Posterior cingulate gyrus (tissue), 11 donors: ENCODE measurements at regions not wholly inside any gene's neighbourhood (a gene's known extent, or its start where the extent isn't known, plus 50 kb on each side); places are given as distances from the start of the nearest gene placed in this dataset.

Experiments
- DNase-seq, 10 donors: peaks; one replicate each; pipeline versions ENCODE4 v3.0.0 to v3.0.0-alpha.2; 2020 to 2021; ENCODE audit warnings: mixed read lengths in 3 of 10
- intact Hi-C: fragments of 100-400 bp; cut with DNase I; formaldehyde crosslinking; loops from one replicate; pipeline ENCODE4 v1.15.1; 2023

- DNase-seq = no peak
Measured at GRCh38 chr16:9536905-9537304, 445.5 kb downstream of the HAPSTR1 start.

GRCh38 chr16:9539346-9539745, 447.9 kb downstream of the HAPSTR1 start:
- intact Hi-C loops = no loop called here
- DNase-seq = no peak

More at GRCh38 chr16:9536905-9537304, 445.5 kb downstream of the HAPSTR1 start:
- intact Hi-C loops = no loop called here

GRCh38 chr16:9541723-9542122, 450.3 kb downstream of the HAPSTR1 start:
- intact Hi-C loops = no loop called here
- DNase-seq = no peak

- intact Hi-C loops = no loop called here
Measured at GRCh38 chr16:9542165-9542755, 450.8 kb downstream of the HAPSTR1 start.

GRCh38 chr16:9545522-9546437, 454.3 kb downstream of the HAPSTR1 start:
- intact Hi-C loops = no loop called here
- DNase-seq = no peak

More at GRCh38 chr16:9542165-9542755, 450.8 kb downstream of the HAPSTR1 start:
- DNase-seq = no peak

- DNase-seq = no peak
Measured at GRCh38 chr16:9546438-9546786, 455.0 kb downstream of the HAPSTR1 start.

GRCh38 chr16:9549487-9549886, 458.0 kb downstream of the HAPSTR1 start:
- DNase-seq = no peak
- intact Hi-C loops = no loop called here

More at GRCh38 chr16:9546438-9546786, 455.0 kb downstream of the HAPSTR1 start:
- intact Hi-C loops = no loop called here

GRCh38 chr16:9555051-9555450, 463.6 kb downstream of the HAPSTR1 start:
- intact Hi-C loops = no loop called here
- no peak for DNase-seq

GRCh38 chr16:9556949-9557665, 465.7 kb downstream of the HAPSTR1 start:
- intact Hi-C loops = no loop called here
- no peak for DNase-seq

GRCh38 chr16:9557713-9558112, 466.3 kb downstream of the HAPSTR1 start:
- DNase-seq = no peak

GRCh38 chr16:9566099-9566498, 474.7 kb downstream of the HAPSTR1 start:
- intact Hi-C loops = no loop called here
- DNase-seq = no peak

More at GRCh38 chr16:9557713-9558112, 466.3 kb downstream of the HAPSTR1 start:
- intact Hi-C loops = no loop called here

GRCh38 chr16:9567666-9568065, 476.2 kb downstream of the HAPSTR1 start:
- intact Hi-C loops = no loop called here
- DNase-seq = no peak

GRCh38 chr16:9568261-9568660, 476.8 kb downstream of the HAPSTR1 start:
- intact Hi-C loops = no loop called here
- DNase-seq = no peak

- intact Hi-C loops = no loop called here
- DNase-seq = no peak
Measured at GRCh38 chr16:9570521-9570920, 479.1 kb downstream of the HAPSTR1 start.

GRCh38 chr16:9578459-9578858, 487.0 kb downstream of the HAPSTR1 start:
- no peak for DNase-seq

GRCh38 chr16:9580025-9580424, 488.6 kb downstream of the HAPSTR1 start:
- no peak for DNase-seq
- intact Hi-C loops = no loop called here

More at GRCh38 chr16:9578459-9578858, 487.0 kb downstream of the HAPSTR1 start:
- intact Hi-C loops = no loop called here

- DNase-seq = no peak
- intact Hi-C loops = no loop called here
Measured at GRCh38 chr16:9593440-9593839, 502.0 kb downstream of the HAPSTR1 start.

- DNase-seq = no peak
- intact Hi-C loops = no loop called here
Measured at GRCh38 chr16:9594047-9594446, 502.6 kb downstream of the HAPSTR1 start.

GRCh38 chr16:9594946-9595345, 503.5 kb downstream of the HAPSTR1 start:
- DNase-seq = no peak
- intact Hi-C loops = no loop called here

- no peak for DNase-seq
- intact Hi-C loops = no loop called here
Measured at GRCh38 chr16:9595393-9595792, 503.9 kb downstream of the HAPSTR1 start.

GRCh38 chr16:9596788-9597187, 505.3 kb downstream of the HAPSTR1 start:
- DNase-seq = no peak
- intact Hi-C loops = no loop called here
